Activated CD4-positive, CD25-positive, alpha-beta regulatory T cell treated with anti-CD3 and anti-CD28 coated beads, Interleukin-2, amount 50 U/mL, for 24 hours (primary cell): ENCODE measurements at regions not wholly inside any gene's neighbourhood (a gene's known extent, or its start where the extent isn't known, plus 50 kb on each side); places are given as distances from the start of the nearest gene placed in this dataset.
"Not testable (repeated sequence)": the region's sequence is repeated elsewhere in the genome, so short reads cannot be mapped to it uniquely, and the experiment has no call there.

Experiments used
- ATAC-seq, 2 donors: fragments of 150-1000 bp; cut with Tn5 transposase; one replicate each; pipeline ENCODE4 v1.10.0; 2021; ENCODE audit warnings: mild to moderate bottlenecking in 1 of 2, moderate library complexity in 1 of 2

DNA sequence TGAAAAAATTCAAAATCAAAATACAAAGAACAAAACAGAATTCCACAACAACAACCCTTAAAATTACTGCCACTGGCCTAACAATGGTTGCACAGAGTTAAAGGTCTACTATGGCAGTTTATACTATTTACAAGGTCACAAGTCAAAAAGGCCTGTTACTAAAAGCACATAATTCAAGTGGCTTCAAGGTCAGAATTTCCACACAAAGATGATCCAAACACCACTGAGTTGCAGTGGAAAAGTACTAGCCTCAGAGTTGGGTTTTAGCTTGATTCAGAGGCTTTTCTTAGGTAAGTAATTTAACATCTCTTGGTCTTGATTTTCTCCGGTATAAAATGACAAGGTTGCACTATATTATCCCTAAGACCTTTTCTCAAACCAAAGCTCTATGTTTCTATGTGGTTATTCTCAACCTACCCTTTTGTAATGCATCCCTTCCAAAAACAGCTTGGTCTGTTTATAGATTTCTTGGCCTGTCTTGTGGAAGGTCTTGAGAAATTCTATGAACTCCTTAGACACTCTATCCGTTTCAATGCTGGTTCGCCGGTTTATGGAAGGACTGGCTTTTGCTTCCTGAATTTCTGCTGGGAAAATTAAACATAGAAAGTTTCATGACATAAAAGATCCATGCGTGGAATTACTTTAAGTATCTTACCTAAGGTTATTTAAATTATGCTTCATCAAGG is 69.5 kb downstream of the MDH2 start:
- ATAC-seq = not testable (repeated sequence)

DNA sequence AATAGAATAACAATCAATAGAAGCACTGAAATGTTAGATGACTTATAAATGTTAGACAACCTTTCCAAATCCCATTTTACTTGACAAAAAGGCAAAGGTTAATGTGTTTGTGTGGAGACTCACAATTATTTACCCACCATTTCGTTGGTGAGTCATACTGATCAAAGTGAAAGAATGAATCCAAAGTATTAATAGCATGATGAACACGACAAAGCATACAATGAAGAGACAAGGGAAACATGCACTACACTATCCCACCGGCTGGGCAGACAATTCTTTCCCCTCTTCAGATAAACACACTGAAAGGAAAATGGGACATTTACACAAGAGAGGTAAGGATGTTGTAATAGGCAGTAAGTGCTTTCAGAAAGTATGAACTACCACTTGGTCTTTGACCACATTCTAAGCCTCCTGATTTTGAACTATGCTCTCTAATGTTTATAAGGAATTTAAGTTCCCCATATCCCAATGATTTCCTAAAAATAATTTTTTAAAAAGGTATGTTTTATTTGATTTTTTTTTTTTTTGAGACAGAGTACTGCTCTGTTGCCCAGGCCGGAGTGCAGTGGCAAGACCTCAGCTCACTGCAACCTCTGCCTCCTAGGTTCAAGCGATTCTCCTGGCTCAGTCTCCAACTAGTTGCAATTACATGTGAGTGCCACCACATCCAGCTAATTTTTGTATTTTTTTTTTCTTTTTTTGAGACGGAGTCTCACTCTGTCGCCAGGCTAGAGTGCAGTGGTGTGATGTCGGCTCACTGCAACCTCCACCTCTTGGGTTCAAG is 70.5 kb downstream of the MDH2 start:
- ATAC-seq = not testable (repeated sequence)

DNA sequence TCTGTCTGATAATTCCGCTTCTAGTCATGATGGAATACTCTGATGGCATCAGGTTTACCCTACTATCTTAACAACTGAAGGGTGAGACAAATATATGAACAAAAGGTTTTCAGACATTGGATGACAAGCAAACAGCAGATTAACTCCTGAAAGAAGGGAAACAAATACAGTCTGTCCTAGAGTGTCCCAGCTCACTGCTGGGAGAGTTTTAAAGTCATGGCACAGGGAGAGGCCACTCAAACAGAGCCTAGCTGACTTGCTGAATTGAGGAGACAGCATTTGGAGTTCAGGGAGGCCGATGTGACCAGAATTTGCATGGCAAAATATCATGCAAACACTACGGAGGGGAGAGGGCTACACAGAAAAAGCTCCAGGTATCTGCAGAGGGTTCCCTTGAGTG is 73.1 kb downstream of the MDH2 start:
- ATAC-seq = no peak

DNA sequence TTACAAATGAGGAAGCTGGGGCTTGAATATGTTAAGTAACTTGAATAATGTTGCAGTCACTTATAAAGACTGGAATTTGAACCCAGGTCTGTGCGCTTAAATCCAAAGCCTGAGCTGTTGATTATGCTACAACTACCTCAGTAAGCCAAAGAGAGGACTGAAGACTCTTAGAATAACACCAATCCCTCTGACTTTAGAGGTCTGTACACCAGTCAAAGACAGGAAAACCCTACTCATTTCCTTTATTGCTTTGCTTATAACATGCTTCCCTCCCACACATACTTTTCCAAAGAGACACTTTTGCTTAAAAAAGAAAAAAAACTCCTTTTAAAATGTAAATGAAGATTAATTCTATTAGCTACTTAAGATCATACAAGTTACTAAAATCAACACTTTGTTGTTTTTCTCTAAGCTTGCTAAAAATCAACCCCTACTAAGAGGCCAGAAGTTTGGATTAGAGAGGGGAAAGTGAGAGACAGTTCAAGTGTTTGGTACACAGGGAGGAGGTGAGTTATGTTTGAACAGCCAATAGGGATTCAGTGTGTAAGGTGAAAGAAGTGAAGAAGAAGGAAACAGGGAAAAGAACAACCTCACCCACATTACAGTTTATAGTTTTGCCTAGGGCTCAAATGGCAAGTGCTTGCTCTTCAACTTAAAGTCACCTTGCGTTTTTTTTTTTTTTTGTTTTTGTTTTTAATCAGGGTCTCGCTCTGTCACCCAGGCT is 74.8 kb downstream of the MDH2 start:
- no peak for ATAC-seq

DNA sequence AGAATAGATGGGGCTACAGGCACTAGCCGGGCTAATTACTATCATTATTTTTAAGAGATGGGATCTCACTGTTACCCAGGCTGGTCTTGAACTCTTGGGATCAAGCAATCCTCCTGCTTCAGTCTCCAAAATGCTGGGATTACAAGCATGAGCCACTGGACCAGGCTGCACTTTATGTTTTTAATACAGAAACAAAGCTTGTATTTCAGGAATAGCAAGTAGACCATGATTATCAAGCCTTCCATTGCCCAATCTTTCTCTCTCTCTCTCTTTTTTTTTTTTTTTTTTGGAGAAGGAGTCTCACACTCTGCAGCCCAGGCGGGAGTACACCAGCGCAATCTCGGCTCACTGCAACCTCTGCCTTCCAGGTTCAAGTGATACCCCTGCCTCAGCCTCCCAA is 75.4 kb downstream of the MDH2 start:
- ATAC-seq = no peak

DNA sequence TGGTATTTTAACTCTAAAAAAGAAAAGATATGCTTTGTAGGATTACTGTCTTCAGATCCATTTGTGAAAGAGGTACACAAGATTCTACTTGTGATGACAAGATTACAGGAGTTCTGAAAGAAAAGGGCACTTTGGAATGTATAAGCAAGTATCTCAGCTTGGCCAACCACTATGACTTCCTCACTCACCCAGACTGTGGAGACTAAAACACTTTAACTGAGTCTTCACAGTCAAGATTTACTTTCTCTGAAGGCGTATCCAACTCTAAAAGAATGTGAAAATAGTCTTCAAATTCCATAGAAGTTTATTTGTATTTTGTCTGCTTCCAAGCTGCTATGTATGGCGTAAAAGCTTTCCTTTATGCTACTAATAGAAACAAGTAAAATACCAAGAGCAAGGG is 76.1 kb upstream of the SRRM3 start:
- ATAC-seq = no peak

DNA sequence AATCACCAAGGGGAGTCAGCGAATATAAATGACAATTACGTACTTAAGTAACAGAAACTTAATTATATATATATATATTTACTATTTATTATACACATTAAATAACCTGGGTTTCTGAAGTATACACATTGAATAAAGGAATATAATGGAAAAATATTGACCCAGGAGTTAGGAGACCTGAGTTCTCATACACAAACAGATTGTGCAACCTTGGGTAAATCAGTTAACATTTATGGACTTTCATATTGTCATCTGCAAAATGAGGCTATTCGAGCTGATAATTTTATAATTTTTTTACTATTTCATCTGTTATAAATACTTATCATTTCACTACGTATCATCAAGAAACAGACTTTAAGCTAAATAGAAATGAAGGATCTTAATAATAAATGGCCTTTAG is 75.1 kb upstream of the SRRM3 start:
- ATAC-seq = no peak

DNA sequence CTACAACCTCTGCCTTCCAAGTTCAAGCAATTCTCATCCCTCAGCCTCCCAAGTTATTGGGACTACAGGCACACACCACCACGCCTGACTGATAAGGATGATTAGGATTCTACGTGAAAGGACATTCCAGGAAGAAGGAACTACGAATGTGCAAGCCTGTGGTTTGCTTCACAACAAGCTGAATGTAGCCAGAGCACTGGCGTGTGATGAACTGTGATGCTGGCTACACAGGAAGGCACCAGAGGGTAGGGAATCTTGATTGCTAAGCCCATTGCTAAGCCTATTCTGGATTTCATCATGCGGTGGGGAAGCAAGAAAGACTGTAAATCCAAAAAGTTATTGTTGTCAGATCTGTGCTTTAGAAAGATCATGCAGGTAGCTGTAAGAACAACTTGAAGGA is 72.3 kb upstream of the SRRM3 start:
- no peak for ATAC-seq

DNA sequence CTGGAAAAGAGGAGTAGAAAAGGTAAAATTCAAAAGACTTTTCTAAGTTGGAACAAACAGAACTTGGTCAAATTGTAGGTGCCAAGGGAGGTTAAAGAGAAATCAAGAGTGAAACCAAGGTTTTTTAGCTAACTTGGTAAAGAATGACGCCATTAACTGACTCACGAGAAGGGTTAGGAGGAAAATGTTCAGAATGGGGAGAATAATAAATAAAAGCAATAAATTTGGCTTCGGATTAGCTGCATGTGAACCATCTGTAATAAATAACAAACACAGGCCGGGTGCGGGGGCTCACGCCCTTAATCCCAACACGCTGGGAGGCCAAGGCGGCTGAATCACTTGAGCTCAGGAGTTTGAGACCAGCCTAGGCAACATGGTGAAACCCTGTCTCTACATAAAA is 71.9 kb upstream of the SRRM3 start:
- ATAC-seq = no peak

DNA sequence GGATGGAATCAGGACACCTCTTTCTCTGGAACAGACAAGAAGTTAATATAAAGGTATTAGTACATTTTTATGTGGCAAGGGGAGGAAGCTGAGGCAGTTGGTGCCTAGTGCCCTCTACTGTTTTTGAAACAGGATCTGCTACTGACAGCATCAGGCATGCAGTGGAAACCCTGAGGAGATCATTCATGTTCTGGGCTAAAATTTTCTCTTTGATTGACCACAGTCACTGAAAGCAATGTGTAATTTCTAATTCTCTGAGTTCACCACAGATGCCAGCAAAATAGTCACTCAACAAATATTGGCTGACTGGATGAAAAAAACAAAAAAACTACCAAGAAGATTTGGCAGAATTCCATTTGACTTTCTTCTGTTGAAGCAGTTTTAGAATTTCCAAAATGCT is 71.0 kb upstream of the SRRM3 start:
- ATAC-seq = peak in 1 of 2 donors; percentile 27

DNA sequence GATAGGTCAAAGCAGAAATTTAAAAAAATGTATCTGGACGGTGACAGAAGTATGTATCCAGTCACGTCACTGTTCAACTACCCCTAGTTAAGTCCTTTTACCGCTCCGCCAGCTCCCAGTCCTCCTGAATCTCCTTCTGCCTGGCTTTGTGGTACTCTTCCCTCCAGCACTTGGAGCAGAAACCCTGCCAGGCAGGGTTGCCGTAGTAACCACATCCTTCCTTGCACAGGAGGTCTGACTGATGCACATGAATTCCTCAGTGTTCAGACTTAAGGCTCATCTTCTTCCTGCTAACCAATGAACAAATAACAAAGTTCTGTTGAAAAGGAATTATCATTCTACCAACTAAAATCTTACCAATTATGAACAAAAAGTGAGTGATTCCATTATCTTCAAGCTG is 69.8 kb upstream of the SRRM3 start:
- ATAC-seq = not testable (repeated sequence)

DNA sequence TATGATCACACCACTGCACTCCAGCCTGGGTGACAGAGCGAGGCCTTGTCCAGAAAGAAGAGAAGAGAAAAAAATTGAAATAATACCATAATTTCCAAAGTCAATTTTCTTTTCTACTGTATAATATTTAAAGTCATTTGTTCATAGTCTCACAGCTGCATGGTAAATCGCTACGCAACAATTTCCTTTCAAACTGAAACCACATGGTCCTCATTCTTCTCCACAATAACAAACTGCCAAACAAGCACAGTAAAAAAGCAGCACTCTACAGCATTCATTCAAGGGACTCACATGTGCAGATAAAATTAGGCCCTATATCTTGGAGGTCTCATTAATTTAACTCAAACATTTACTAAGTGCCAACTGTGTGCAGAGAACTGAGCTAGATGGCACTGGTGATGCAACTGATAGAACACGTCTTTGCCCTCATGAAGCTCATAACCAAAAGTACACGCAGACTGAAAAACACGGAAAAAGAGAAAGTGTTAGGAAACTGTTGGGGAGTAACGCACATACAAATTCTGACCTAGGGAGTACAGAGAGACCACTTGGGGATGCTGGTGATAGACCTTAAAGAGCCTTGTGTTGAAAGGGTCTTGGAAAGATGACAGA is 68.4 kb upstream of the SRRM3 start:
- ATAC-seq = no peak

DNA sequence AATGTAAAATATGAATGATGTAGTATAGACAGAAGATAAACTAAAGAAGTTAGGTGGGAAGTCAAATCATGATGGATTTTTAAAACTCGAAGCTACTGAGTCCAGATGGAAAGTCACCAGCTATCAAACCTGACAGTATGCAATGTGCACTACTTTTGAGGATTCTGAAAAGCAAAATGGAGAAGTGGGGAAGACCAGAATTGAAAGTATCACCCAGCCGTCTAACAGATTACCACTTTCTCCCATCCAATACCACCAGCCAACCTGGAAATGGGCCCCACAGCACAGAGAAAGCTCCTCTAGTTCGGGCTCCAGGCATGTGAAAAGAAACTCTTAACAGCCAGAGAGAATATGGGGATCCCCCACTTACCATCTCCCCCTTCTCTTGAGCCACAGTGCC is 67.9 kb upstream of the SRRM3 start:
- ATAC-seq = no peak

DNA sequence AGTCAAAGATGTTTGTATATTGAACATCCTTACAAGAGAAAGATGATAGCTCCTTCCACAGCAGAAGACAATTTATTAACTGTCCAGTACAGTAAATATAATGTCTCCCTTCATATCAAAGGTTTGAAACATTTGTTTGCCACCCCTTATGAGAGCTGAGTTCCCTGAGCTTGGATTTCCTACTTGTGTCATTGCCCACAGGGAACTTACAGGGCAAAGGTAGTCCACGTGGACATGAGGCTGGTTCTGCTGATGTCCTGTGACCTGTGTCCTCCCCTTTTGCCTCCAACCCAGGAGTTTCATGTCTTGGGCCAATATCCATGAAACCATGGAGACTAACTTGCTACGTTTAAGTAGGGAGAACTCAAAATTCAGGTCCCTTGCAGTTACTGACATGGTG is 66.4 kb upstream of the SRRM3 start:
- ATAC-seq = not testable (repeated sequence)

DNA sequence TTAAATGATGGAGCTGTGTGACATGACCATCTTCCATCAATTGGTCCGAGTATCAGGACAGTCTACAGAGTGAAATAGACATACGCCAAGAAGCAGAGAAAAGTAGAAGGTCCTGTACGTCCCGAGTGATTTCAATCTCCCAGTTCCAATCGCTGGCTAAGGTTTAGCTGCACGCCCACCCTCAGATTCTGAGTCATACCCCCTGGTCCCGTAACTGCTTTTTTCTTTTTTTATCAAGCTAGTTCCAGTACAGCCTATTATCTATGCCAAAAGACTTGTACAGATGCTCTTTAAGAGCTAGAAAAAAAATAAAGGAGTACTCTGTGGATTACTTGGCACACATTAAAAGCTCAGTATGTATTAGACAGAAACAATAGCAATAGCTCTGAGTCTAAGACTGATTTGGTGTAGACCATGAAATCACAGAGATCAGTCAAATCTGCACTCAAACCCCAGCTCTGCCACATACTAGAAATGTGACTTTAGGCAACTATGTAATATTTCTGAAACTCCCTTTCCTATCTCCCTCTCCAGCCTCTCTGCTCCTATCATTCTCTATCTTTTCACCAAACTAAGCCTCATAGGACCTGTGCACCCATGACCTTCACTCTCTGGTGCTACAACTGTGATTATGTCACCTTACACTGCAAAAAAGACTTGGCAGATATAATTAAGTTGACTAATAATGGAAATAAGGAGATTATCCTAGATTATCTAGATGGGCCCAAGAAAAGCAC is 63.0 kb upstream of the SRRM3 start:
- ATAC-seq = not testable (repeated sequence)

DNA sequence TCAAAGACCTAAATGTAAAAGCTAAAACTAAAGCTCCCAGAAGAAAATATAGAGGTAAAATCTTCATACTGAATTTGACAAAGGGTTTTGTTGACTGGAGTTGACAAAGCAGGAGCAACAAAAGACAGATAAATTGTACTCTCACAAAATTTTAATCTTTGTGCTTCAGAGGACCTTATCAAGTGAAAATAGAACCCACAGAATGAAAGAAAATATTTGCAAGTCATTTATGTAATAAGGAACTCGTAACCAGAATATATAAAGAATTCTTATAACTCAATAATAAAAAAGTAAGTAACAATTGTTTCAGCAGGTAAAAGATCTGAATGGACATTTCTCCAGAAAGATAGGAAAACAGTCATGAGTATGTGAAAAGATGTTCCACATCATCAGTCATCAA is 62.0 kb upstream of the SRRM3 start:
- no peak for ATAC-seq

DNA sequence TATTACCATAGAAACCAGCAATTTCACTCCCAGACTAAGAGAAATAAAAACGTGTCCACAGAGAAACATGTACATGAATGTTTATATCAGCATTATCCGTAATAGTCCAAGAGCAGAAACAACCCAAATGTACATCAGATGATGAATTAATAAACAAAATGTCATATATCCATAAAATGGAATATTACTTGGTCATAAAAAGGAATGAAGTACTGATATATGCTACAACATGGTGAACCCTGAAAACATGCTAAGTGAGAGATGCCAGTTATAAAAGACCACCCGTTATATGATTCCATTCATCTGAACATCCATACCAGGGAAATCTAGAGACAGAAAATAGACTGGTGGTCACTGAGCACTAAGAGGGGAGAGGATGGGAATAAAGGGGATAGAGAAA is 61.4 kb upstream of the SRRM3 start:
- not testable (repeated sequence) for ATAC-seq

DNA sequence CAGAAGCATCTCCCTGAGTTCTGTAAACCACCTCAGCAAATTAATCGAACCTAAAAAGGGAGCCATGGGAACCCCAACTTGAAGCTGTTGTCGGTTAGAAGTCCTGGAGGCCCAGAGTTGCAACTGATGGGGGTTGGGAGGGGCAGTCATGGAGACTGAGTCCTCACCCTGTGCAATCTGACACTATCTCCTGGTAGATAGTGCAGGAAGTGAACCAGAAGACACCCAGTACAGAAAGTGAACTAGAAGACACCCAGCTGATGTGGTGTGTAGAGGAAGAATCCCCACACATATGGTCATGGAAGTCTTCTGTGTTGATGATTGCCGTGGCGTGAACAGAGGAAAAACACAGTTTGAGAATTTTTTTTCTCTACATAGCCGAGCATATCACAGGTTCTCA is 58.8 kb upstream of the SRRM3 start:
- peak in 1 of 2 donors; percentile 73 for ATAC-seq

DNA sequence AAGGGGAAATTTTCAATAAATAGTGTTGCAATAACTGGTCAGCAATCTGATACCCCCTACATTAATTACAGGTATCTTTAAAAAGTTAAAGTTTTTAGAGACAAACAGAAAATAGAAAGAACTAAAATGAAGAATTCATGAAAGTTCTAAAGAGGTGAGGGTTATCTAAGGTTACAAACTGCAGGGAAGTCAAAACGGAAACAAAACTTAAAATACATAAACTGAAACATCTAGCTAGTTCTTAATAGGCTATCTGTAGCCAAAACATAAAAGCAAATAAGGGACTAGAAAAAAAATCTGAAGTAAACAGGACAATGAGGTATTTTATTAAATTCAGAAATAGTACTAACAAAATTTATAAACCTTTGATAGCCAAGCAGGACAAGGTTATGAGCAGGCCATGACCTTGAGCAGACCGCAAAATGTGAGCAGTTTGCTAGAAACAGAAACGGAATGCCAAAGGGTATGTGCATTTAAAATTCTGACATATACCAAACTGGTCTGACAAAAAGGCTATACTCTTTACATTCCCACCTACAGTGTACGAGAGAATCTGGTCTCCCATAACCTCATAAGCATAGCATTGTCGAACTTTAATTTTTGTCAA is 56.9 kb upstream of the SRRM3 start:
- ATAC-seq = not testable (repeated sequence)

DNA sequence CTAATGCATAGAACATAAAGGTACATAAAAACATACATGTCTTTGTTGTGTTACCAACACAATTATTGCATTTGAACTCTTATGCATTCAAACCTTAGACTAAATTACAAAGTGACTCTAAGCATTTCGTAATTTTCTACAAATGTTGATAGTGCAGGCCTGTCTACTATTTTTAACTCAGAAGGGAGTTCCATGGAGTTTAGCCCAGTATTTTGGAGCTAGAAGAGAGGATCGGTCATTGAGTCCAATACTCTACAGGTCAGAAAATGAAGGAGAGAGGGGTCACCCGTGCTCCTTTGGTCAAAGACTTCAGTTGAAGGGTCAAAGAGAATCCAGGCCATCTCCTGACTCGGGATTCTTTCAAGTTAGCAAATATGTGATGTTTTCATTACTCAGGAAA is 55.3 kb upstream of the SRRM3 start:
- ATAC-seq = no peak

DNA sequence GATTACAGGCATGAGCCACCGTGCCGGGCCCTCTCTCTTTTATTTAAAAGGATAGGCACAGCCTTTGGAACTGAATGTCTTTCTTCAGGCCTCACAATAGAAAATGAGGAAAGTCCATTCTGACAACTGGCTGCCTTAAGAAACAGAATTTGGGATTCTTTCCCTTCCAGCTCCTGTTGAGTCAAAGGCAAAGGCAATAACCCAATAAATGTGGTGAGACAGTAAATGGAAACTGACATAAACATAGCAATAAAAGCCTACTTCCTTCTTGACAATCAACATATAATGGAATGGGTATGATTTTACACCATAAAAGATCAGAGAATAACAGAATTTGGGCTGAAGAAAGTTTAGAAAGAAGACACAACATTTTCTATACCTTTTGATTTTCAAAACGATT is 52.7 kb upstream of the SRRM3 start:
- ATAC-seq = not testable (repeated sequence)
